Ishikawa (cell line): ENCODE measurements at regions not wholly inside any gene's neighbourhood (a gene's known extent, or its start where the extent isn't known, plus 50 kb on each side); places are given as distances from the start of the nearest gene placed in this dataset.

Experiments
- CEBPB ChIP-seq: IDR thresholded peaks from 2 replicates; pipeline ENCODE4 v1.6.1; 2012
- RAD21 ChIP-seq: IDR thresholded peaks from 2 replicates; pipeline ENCODE4 v1.6.1; 2012; ENCODE audit warnings: low read depth
- TAF1 ChIP-seq: IDR thresholded peaks from 2 replicates; pipeline ENCODE4 v1.6.1; 2012; ENCODE audit warnings: low read depth, mild to moderate bottlenecking

DNA sequence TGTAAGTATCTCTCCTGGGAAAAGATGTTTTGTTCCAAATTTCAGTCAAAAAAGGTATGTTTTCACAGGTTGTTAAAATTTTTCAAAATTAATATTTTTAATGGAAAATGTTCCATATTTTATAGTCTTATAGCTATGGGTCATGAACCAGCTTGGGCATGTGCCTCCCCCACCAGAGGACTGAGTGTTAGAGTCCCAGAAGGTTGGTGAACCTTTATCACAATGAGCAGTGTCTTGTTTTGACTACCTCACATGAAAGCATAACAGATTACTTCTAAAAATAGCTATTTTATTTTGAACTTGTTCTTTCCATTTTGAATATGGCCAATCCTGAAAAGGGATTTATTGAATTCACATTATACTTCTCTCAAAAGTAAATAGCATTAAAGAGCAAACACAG is 112.5 kb upstream of the TSC22D1 start:
- TF ChIP-seq RAD21 (no peak), TAF1 (no peak), CEBPB (no peak)
